KMS-11 (cell line): ENCODE measurements at regions not wholly inside any gene's neighbourhood (a gene's known extent, or its start where the extent isn't known, plus 50 kb on each side); places are given as distances from the start of the nearest gene placed in this dataset.
"Not testable (repeated sequence)": the region's sequence is repeated elsewhere in the genome, so short reads cannot be mapped to it uniquely, and the experiment has no call there.

ENCODE experiments used
- H2AFZ ChIP-seq: fragments of 200-600 bp; sonication (generic); 2 replicates; pipeline ENCODE4 v1.6.1; 2016; ENCODE audit warnings: antibody characterized with exemption, mixed run types, low read depth
- H3K27ac ChIP-seq: fragments of 200-600 bp; sonication (generic); 2 replicates; pipeline ENCODE4 v1.6.1; 2016; ENCODE audit warnings: mild to moderate bottlenecking, mixed run types
- H3K27me3 ChIP-seq: fragments of 200-600 bp; sonication (generic); 2 replicates; pipeline ENCODE4 v1.6.1; 2017; ENCODE audit warnings: mild to moderate bottlenecking, low read depth, mixed run types, moderate library complexity; ENCODE audit not compliant: insufficient read depth
- H3K36me3 ChIP-seq: fragments of 200-600 bp; sonication (generic); 2 replicates; pipeline ENCODE4 v1.6.1; 2017; ENCODE audit warnings: mild to moderate bottlenecking, mixed run types; ENCODE audit not compliant: insufficient read depth
- H3K4me1 ChIP-seq: fragments of 200-600 bp; sonication (generic); 2 replicates; pipeline ENCODE4 v1.6.1; 2016; ENCODE audit warnings: mild to moderate bottlenecking, low read depth, mixed run types; ENCODE audit not compliant: poor library complexity, severe bottlenecking
- H3K4me2 ChIP-seq: fragments of 200-600 bp; sonication (generic); 2 replicates; pipeline ENCODE4 v1.7.0; 2016; ENCODE audit warnings: mild to moderate bottlenecking, mixed run types
- H3K4me3 ChIP-seq: fragments of 200-600 bp; sonication (generic); IDR thresholded peaks from 2 replicates; pipeline ENCODE4 v1.6.1; 2017; ENCODE audit warnings: low read depth, low read length, mixed read lengths; ENCODE audit not compliant: insufficient read depth
- H3K79me2 ChIP-seq: fragments of 200-600 bp; sonication (generic); 2 replicates; pipeline ENCODE4 v1.6.1; 2016; ENCODE audit warnings: low read depth, mixed run types; ENCODE audit not compliant: insufficient read depth
- H3K9ac ChIP-seq: fragments of 200-600 bp; sonication (generic); 2 replicates; pipeline ENCODE4 v1.6.1; 2016; ENCODE audit warnings: mild to moderate bottlenecking, mixed run types
- H4K20me1 ChIP-seq: fragments of 200-600 bp; sonication (generic); 2 replicates; pipeline ENCODE4 v1.6.1; 2016; ENCODE audit warnings: mild to moderate bottlenecking, mixed run types; ENCODE audit not compliant: insufficient read depth

- not testable (repeated sequence) for H3K27me3 ChIP-seq, H3K4me1 ChIP-seq, H4K20me1 ChIP-seq, H3K79me2 ChIP-seq, H3K27ac ChIP-seq, H2AFZ ChIP-seq, H3K4me3 ChIP-seq, H3K9ac ChIP-seq, H3K36me3 ChIP-seq, H3K4me2 ChIP-seq
Measured at GRCh38 chr3:195653641-195654040, 67.1 kb upstream of the MUC20 start.

GRCh38 chr3:195647912-195648702 is 64.4 kb upstream of the APOD start:
- H3K4me3 ChIP-seq, H3K4me1 ChIP-seq, H3K9ac ChIP-seq, H3K36me3 ChIP-seq, H3K27ac ChIP-seq, H3K4me2 ChIP-seq, H4K20me1 ChIP-seq, H2AFZ ChIP-seq, H3K79me2 ChIP-seq, H3K27me3 ChIP-seq: not testable (repeated sequence)

DNA sequence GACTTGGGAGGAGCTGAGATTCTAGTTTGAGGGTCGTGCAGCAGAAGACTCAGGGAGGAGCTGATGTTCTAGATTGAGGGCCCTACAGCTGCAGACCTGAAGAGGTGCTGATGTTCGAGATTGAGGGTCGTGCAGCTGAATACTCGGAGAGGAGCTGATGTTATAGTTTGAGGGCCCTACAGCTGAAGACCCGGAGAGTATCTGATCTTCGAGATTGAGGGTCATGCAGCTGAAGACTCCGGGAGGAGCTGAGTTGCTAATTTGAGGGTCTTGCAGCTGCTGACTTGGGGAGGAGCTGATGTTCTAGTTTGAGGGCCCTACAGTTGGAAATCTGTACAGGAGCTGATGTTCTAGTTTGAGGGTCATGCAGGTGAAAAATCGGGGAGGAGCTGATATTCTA is 62.1 kb upstream of the APOD start:
- not testable (repeated sequence) for H3K36me3 ChIP-seq, H3K27ac ChIP-seq, H3K4me3 ChIP-seq, H3K79me2 ChIP-seq, H3K4me1 ChIP-seq, H3K9ac ChIP-seq, H3K27me3 ChIP-seq, H3K4me2 ChIP-seq, H2AFZ ChIP-seq, H4K20me1 ChIP-seq

DNA sequence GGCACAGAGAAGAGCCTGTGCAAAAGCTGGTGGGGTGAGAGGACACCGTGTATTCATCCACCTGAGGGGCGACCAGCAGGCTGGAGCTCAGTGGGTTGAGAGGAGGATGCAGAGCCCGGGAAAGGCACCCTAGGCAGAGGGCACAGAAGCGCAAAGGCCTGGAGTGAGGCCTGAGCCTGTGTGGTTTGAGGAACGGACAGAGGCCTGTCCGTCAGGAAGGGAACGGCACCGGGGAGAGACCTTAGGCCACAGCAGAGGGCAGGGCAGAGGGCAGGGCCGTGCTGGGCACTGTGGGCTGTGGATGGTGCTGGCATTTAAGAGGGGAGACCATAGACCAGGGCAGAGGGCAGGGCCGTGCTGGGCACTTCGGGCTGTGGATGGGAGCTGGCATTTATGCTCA is 59.5 kb upstream of the APOD start:
- not testable (repeated sequence) for H3K9ac ChIP-seq, H3K79me2 ChIP-seq, H3K4me3 ChIP-seq, H4K20me1 ChIP-seq, H3K4me2 ChIP-seq, H3K27me3 ChIP-seq, H2AFZ ChIP-seq, H3K27ac ChIP-seq, H3K4me1 ChIP-seq, H3K36me3 ChIP-seq

DNA sequence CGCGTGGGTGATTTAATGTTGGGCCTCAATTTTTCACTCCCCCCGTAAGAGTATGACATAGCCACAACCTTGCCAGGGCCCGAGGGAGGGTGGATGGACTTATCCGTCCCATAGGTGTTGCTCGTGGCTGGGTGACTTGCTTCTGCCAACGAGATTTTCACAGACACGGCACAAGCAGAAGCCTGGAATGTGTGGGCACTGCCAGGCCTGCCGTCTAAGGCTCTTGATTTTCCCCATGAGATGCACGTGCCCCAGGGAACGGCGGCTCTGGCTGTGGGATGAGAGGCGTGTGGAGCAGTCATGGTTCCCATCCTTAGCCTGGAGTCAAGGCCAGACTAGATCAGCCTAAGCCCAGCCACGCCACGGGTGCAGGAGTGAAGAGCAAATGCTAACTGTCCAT is 58.6 kb upstream of the APOD start:
- H3K4me3 ChIP-seq, H3K27ac ChIP-seq, H3K79me2 ChIP-seq, H4K20me1 ChIP-seq, H3K36me3 ChIP-seq, H3K27me3 ChIP-seq, H3K4me1 ChIP-seq, H3K9ac ChIP-seq, H3K4me2 ChIP-seq, H2AFZ ChIP-seq: not testable (repeated sequence)

- not testable (repeated sequence) for H2AFZ ChIP-seq, H3K4me1 ChIP-seq, H3K27me3 ChIP-seq, H3K4me2 ChIP-seq, H3K79me2 ChIP-seq, H3K27ac ChIP-seq, H3K4me3 ChIP-seq, H3K9ac ChIP-seq, H3K36me3 ChIP-seq, H4K20me1 ChIP-seq
Measured at GRCh38 chr3:195638456-195638855, 54.7 kb upstream of the APOD start.

GRCh38 chr3:195637473-195638233 is 53.9 kb upstream of the APOD start:
- H3K9ac ChIP-seq, H3K4me3 ChIP-seq, H3K4me1 ChIP-seq, H2AFZ ChIP-seq, H3K27me3 ChIP-seq, H3K4me2 ChIP-seq, H4K20me1 ChIP-seq, H3K36me3 ChIP-seq, H3K79me2 ChIP-seq, H3K27ac ChIP-seq: not testable (repeated sequence)

DNA sequence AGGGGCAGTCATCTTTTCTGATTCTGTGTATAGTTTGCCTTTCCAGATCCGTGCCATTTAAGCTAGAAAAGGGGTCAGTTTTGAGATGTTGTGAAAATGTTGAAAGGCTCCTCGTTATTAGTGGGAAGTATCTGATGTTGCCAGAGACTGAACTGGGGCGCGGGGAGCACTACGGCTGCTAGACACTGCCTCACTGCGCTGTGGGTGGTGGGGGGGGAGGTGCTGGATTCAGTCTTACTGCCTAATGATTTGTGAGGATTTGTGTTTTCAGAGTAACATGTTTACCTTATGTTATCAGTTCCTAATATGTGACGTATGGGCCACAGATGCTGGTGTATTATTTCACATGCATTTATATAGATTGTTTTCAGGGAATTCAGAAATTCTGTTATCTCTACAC is 53.3 kb upstream of the APOD start:
- not testable (repeated sequence) for H3K4me1 ChIP-seq, H3K9ac ChIP-seq, H3K36me3 ChIP-seq, H2AFZ ChIP-seq, H3K79me2 ChIP-seq, H4K20me1 ChIP-seq, H3K27me3 ChIP-seq, H3K27ac ChIP-seq, H3K4me3 ChIP-seq, H3K4me2 ChIP-seq

GRCh38 chr3:195635898-195636685 is 52.4 kb upstream of the APOD start:
- H4K20me1 ChIP-seq, H3K4me3 ChIP-seq, H3K27me3 ChIP-seq, H3K27ac ChIP-seq, H2AFZ ChIP-seq, H3K4me1 ChIP-seq, H3K79me2 ChIP-seq, H3K9ac ChIP-seq, H3K36me3 ChIP-seq, H3K4me2 ChIP-seq: not testable (repeated sequence)

- not testable (repeated sequence) for H3K27me3 ChIP-seq, H3K4me1 ChIP-seq, H3K36me3 ChIP-seq, H3K4me2 ChIP-seq, H3K27ac ChIP-seq, H2AFZ ChIP-seq, H3K4me3 ChIP-seq, H3K9ac ChIP-seq, H3K79me2 ChIP-seq, H4K20me1 ChIP-seq
Measured at GRCh38 chr3:195635262-195635873, 51.6 kb upstream of the APOD start.
